K562 (cell line): ENCODE measurements at regions not wholly inside any gene's neighbourhood (a gene's known extent, or its start where the extent isn't known, plus 50 kb on each side); places are given as distances from the start of the nearest gene placed in this dataset.
A peak's percentile ranks its signal among the peaks of the same experiment; 100 is the strongest.

Experiments
- CAMTA2 ChIP-seq: fragments of 250-450 bp; sonication (Bioruptor Pico); conservative IDR thresholded peaks from 2 replicates; pipeline ENCODE4 v1.5.1; 2022
- CHD1 ChIP-seq: fragments of 200-600 bp; sonication (generic); IDR thresholded peaks from one replicate; pipeline ENCODE4 v1.6.1; 2012; ENCODE audit warnings: mild to moderate bottlenecking, moderate library complexity, low read length, inconsistent platforms
- ELK3 ChIP-seq: fragments of 450-650 bp; formaldehyde crosslinking; IDR thresholded peaks from 2 replicates; pipeline ENCODE4 v1.4.0; 2020; ENCODE audit warnings: mild to moderate bottlenecking
- HES1 ChIP-seq: fragments of 450-650 bp; IDR thresholded peaks from 2 replicates; pipeline ENCODE4 v1.6.1; 2016; ENCODE audit warnings: low read depth, mild to moderate bottlenecking, moderate library complexity
- HMG20B ChIP-seq: fragments of 250-450 bp; sonication (Bioruptor Pico); IDR thresholded peaks from 2 replicates; pipeline ENCODE4 v1.5.0; 2021; ENCODE audit warnings: mild to moderate bottlenecking
- MBD1 ChIP-seq: fragments of 250-450 bp; sonication (Bioruptor Pico); IDR thresholded peaks from 2 replicates; pipeline ENCODE4 v1.8.0; 2022; ENCODE audit warnings: inconsistent platforms
- MTA1 ChIP-seq: fragments of 450-650 bp; IDR thresholded peaks from 2 replicates; pipeline ENCODE4 v1.6.1; 2017; ENCODE audit warnings: borderline replicate concordance
- PKNOX1 ChIP-seq: fragments of 450-650 bp; IDR thresholded peaks from 2 replicates; pipeline ENCODE4 v1.6.1; 2016
- POLR2AphosphoS2 ChIP-seq: IDR thresholded peaks from 2 replicates; pipeline ENCODE4 v1.6.1; 2012; ENCODE audit warnings: low read length, improper control_type of control experiment
- PPARD ChIP-seq: fragments of 250-450 bp; sonication (Bioruptor Pico); IDR thresholded peaks from 2 replicates; pipeline ENCODE4 v1.8.0; 2022; ENCODE audit warnings: inconsistent platforms, mild to moderate bottlenecking, moderate library complexity
- RAD21 ChIP-seq, 2 experiments: fragments of 250-450 bp in 1 of 2; fragments of 450-650 bp in 1 of 2; sonication (Bioruptor Pico) in 1 of 2; formaldehyde crosslinking in 1 of 2; IDR thresholded peaks in 1 of 2; conservative IDR thresholded peaks in 1 of 2; 2 replicates each; pipeline versions ENCODE4 v1.4.0 to v1.8.0; 2020 to 2022; ENCODE audit warnings: mild to moderate bottlenecking in 2 of 2, moderate library complexity in 1 of 2
- TAL1 ChIP-seq: fragments of 450-650 bp; IDR thresholded peaks from 2 replicates; pipeline ENCODE4 v1.6.1; 2016; ENCODE audit warnings: mild to moderate bottlenecking
- TRIM25 ChIP-seq: fragments of 450-650 bp; IDR thresholded peaks from 2 replicates; pipeline ENCODE4 v1.7.0; 2016; ENCODE audit warnings: borderline replicate concordance
- ZNF12 ChIP-seq: sonication (generic); formaldehyde crosslinking; IDR thresholded peaks from 2 replicates; pipeline ENCODE4 v1.4.0; 2020; ENCODE audit warnings: mild to moderate bottlenecking, missing genetic modification reagents
- ZNF398 ChIP-seq: fragments of 250-450 bp; sonication (Bioruptor Pico); IDR thresholded peaks from 2 replicates; pipeline ENCODE4 v1.8.0; 2021; ENCODE audit warnings: moderate library complexity, mild to moderate bottlenecking, inconsistent platforms
- ZNF41 ChIP-seq: fragments of 250-450 bp; sonication (Bioruptor Pico); conservative IDR thresholded peaks from 2 replicates; pipeline ENCODE4 v1.4.0; 2020; ENCODE audit warnings: mild to moderate bottlenecking

- TF ChIP-seq RAD21 (CRISPR knock-in tag; conservative IDR thresholded peaks at IDR 0.05 in 1 of 2, IDR thresholded peaks at IDR 0.05 in 1 of 2) (peak; percentile 82 to 83), MBD1 (CRISPR knock-in tag) (peak; percentile 85), ZNF12 (CRISPR knock-in tag) (no peak), ZNF398 (CRISPR knock-in tag) (no peak), CAMTA2 (CRISPR knock-in tag) (no peak), HMG20B (CRISPR knock-in tag) (no peak), PPARD (no peak), CHD1 (no peak), POLR2AphosphoS2 (no peak), MTA1 (no peak), ZNF41 (CRISPR knock-in tag) (no peak), TRIM25 (no peak), ELK3 (CRISPR knock-in tag) (no peak), HES1 (no peak), TAL1 (no peak), PKNOX1 (peak; percentile 72)
These were observed 64.0 kb downstream of the CARTPT start (continued) for GRCh38 chr5:71782771-71783770.
